ENCODE measurements at regions not wholly inside any gene's neighbourhood (a gene's known extent, or its start where the extent isn't known, plus 50 kb on each side); places are given as distances from the start of the nearest gene placed in this dataset.
A peak's percentile ranks its signal among the peaks of the same experiment; 100 is the strongest.

GRCh38 chr3:152026033-152026556 lies 152.7 kb downstream of the SUCNR1 start:
- peak; percentile 35 for TF ChIP-seq CTCF (IDR thresholded peaks at IDR 0.05; ENCODE audit: low read depth, low read length)
- DNase-seq (ENCODE audit: extremely low read depth, low read depth): peak; percentile 67

DNA sequence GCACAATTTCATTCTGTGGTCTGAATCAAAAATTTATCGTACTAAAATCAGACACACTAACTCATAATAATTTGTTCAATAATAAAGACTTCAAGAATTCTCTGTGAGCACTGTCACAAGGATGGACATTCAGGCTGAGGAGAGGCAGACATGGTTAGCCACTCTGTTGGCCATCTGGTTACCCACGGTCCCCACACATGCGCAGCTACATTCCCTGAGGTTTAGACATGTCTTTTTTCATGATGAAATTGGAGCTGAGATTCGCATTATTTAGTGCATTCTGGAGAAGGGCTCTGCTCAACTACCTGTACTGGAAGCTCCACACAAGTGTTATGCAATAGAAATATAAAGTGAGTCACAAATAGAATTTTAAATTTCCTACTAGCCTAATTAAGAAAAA lies 156.9 kb downstream of the SUCNR1 start:
- no peak for DNase-seq (ENCODE audit: extremely low read depth, low read depth)
- no peak for TF ChIP-seq CTCF (IDR thresholded peaks at IDR 0.05; ENCODE audit: low read depth, low read length)

GRCh38 chr3:152031321-152031720 lies 157.9 kb downstream of the SUCNR1 start:
- no peak for DNase-seq (ENCODE audit: extremely low read depth, low read depth)

GRCh38 chr3:152037297-152037696 lies 163.9 kb downstream of the SUCNR1 start:
- TF ChIP-seq CTCF (IDR thresholded peaks at IDR 0.05; ENCODE audit: low read depth, low read length): no peak
- no peak for DNase-seq (ENCODE audit: extremely low read depth, low read depth)

More at GRCh38 chr3:152031321-152031720, 157.9 kb downstream of the SUCNR1 start:
- no peak for TF ChIP-seq CTCF (IDR thresholded peaks at IDR 0.05; ENCODE audit: low read depth, low read length)

DNA sequence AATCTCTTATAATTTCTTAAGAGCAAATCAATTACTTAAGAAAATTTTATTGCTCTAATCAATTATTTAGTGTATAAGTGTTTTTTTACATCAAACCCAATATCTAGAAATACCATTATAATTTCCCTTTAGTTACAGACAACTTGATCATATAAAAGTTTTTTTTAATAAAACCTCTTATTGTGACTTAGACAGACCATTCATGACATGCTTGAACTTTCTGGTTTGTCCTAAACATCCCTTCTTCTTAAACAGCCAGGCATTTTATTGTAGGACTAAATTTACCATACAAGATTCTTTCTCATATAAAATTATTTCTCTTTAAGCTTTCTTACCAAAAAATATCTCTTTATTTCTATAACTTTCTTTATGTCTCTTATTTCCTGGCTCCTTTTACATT lies 164.5 kb downstream of the SUCNR1 start:
- DNase-seq (ENCODE audit: extremely low read depth, low read depth): no peak
- no peak for TF ChIP-seq CTCF (IDR thresholded peaks at IDR 0.05; ENCODE audit: low read depth, low read length)

DNA sequence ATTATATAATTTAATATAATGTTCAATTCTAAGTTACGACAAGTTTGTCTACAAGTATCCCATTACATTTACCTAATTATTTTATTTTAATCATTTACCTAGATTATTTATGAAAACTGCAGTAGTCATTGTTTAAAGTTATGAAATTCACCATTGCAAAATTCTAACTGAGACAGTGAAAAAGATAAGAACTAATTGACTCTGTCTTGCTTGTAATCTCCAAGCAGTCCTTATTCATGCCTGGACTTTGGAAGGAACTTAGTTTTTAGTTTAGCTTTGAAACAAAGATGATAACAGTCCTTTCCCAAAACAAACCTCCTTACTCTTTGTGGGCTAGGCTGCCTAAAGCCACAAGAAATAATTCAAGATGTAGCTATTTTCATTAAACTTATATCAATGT lies 165.0 kb downstream of the SUCNR1 start:
- TF ChIP-seq CTCF (IDR thresholded peaks at IDR 0.05; ENCODE audit: low read depth, low read length): no peak
- DNase-seq (ENCODE audit: extremely low read depth, low read depth): no peak

DNA sequence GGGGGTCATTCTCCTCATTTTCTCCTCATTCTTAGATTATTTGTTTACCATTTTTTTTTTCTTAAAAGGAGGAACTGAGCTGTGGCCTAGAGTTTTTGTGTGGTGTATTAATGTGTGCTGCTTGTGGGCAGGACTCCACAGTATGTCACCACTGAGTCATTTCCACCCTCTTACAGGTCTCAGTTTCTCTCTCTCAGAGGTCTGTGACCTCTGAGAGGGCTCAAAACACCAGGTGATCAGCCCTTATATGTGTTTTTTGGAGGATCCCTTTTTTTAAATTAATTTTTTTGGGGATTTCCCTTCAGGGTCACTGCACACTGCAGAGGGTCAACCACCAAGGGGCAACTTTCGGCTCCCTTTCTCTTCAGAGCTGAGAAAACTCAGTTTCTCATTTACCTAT lies 166.4 kb downstream of the SUCNR1 start:
- TF ChIP-seq CTCF (IDR thresholded peaks at IDR 0.05; ENCODE audit: low read depth, low read length): no peak
- DNase-seq (ENCODE audit: extremely low read depth, low read depth): no peak
